Right forelimb (tissue), 1 donor: ENCODE measurements at regions not wholly inside any gene's neighbourhood (a gene's known extent, or its start where the extent isn't known, plus 50 kb on each side); places are given as distances from the start of the nearest gene placed in this dataset.

Source experiments
- DNase-seq: peaks from one replicate; pipeline ENCODE4 v3.0.0-alpha.2; 2018

DNA sequence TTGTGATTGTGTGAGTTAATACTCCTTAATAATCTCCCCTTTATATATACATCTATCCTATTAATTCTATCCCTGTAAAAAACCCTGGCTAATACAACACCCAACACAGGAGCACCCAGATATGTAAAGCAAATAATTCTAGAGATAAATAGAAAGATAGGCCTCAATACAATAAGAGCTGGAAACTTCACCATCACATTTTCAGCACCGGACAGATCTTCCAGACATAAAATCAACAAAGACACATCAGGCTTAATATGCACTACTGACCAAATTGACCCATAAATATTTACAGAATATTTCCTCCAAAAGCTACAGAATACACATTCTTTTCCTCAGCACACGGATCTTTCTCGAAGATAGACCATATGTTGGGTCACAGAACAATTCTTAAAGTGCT is 71.0 kb upstream of the ST8SIA4 start:
- no peak for DNase-seq

GRCh38 chr5:100970646-100971255 is 67.7 kb upstream of the ST8SIA4 start:
- DNase-seq = no peak

GRCh38 chr5:100965291-100965690 is 62.2 kb upstream of the ST8SIA4 start:
- no peak for DNase-seq
